Tibial nerve (tissue), 3 donors: ENCODE measurements at regions not wholly inside any gene's neighbourhood (a gene's known extent, or its start where the extent isn't known, plus 50 kb on each side); places are given as distances from the start of the nearest gene placed in this dataset.

Experiments used
- POLR2A ChIP-seq, 2 donors: fragments of 450-650 bp; IDR thresholded peaks; one replicate each; pipeline ENCODE4 v1.6.1; 2017; ENCODE audit warnings: antibody characterized with exemption in 2 of 2, mild to moderate bottlenecking in 2 of 2, moderate library complexity in 2 of 2
- TF ChIP-seq, protein P1 (sequence below), 5 experiments: fragments of 200-600 bp in 3 of 5; fragments of 450-650 bp in 2 of 5; sonication (generic) in 3 of 5; IDR thresholded peaks; one replicate each; pipeline ENCODE4 v1.5.1; 2016 to 2019; ENCODE audit warnings: antibody characterized with exemption in 5 of 5, mild to moderate bottlenecking in 3 of 5, moderate library complexity in 2 of 5

DNA sequence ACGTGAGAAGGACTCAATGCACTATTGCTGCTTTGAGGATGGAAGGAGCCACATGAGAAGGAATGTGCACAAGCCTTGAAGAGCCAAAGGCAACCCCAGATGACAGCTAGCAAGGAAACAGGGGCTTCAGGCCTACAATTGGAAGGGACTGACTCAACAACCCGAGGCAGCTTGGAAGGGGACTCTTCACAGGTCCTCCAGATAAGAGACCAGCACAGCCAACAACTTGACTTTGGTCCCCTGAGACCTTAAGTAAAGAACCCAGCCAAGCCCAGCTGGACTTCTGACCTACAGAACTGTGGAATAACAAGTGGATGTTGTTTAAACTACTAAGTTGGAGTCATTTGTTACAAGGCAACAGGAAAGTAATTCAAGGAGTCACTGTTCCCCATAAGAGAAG, 277.2 kb downstream of the SUCLG1 start:
- TF ChIP-seq, protein P1, sequence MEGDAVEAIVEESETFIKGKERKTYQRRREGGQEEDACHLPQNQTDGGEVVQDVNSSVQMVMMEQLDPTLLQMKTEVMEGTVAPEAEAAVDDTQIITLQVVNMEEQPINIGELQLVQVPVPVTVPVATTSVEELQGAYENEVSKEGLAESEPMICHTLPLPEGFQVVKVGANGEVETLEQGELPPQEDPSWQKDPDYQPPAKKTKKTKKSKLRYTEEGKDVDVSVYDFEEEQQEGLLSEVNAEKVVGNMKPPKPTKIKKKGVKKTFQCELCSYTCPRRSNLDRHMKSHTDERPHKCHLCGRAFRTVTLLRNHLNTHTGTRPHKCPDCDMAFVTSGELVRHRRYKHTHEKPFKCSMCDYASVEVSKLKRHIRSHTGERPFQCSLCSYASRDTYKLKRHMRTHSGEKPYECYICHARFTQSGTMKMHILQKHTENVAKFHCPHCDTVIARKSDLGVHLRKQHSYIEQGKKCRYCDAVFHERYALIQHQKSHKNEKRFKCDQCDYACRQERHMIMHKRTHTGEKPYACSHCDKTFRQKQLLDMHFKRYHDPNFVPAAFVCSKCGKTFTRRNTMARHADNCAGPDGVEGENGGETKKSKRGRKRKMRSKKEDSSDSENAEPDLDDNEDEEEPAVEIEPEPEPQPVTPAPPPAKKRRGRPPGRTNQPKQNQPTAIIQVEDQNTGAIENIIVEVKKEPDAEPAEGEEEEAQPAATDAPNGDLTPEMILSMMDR (IDR thresholded peaks at IDR 0.05), result no peak
- no peak for TF ChIP-seq POLR2A (IDR thresholded peaks at IDR 0.05)
